ENCODE measurements at regions not wholly inside any gene's neighbourhood (a gene's known extent, or its start where the extent isn't known, plus 50 kb on each side); places are given as distances from the start of the nearest gene placed in this dataset.

DNA sequence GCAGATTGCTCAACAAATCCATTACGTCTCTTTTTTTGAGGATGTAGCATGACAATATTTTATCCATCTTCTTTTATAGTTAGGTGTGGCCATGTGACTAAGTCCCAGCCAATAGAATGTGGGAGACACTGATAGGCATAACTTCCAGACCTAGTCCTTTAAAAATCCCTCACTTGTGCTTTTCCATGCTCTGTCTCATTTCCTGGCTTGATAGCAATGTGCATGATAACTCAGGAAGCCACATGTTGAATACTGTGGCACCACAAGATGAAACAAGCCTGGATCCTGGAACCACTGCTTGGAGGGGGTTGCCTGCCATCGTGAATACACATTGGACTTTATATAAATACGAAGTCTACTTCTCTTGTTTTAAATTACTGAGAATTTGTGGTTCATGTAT lies 184.0 kb upstream of the NEIL3 start:
- H3K9me3 ChIP-seq, result peaks cover 0 to 7% (median 2%) of the 10 kb centered on the region in 4 donors
- WGBS, 2 donors, result 81 to 88% methylated on average over 3 of the region's 3 CpGs
- H3K4me1 ChIP-seq, result no peaks in the 10 kb centered on the region
- H3K4me3 ChIP-seq, result no peak overlapping the region
- H3K27me3 ChIP-seq, result no peaks in the 10 kb centered on the region
- no peaks in the 10 kb centered on the region for H3K36me3 ChIP-seq
- H3K27ac ChIP-seq, result no peak overlapping the region
- TF ChIP-seq EP300 (IDR thresholded peaks at IDR 0.05) (no peak), POLR2AphosphoS5 (IDR thresholded peaks at IDR 0.05) (no peak), POLR2A (IDR thresholded peaks at IDR 0.05) (no peak)
- TF ChIP-seq, protein P1, sequence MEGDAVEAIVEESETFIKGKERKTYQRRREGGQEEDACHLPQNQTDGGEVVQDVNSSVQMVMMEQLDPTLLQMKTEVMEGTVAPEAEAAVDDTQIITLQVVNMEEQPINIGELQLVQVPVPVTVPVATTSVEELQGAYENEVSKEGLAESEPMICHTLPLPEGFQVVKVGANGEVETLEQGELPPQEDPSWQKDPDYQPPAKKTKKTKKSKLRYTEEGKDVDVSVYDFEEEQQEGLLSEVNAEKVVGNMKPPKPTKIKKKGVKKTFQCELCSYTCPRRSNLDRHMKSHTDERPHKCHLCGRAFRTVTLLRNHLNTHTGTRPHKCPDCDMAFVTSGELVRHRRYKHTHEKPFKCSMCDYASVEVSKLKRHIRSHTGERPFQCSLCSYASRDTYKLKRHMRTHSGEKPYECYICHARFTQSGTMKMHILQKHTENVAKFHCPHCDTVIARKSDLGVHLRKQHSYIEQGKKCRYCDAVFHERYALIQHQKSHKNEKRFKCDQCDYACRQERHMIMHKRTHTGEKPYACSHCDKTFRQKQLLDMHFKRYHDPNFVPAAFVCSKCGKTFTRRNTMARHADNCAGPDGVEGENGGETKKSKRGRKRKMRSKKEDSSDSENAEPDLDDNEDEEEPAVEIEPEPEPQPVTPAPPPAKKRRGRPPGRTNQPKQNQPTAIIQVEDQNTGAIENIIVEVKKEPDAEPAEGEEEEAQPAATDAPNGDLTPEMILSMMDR (IDR thresholded peaks at IDR 0.05), result no peak
- intact Hi-C loops (cut with DNase I), result no loop called here
- no peak for DNase-seq

DNA sequence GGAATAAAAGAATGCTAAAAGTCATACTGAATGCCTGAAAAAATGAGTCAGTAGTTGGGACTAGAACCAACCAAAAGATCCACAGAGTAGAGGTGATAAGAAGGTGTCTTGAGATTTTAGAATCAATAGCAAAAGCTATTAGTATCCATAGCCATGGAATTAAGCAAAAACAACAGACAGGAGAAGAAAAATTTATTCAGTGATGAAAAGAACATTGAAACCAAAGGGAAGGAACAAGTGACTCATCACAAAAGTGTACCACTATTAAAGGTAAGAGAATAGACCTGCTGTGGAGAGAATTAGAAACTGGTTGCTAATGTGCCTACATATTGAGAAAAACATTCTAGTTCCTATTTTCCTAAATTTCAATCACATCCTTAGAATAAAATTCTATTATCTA lies 182.0 kb upstream of the NEIL3 start:
- Histone ChIP-seq H3K9me3 (peaks cover 0 to 7% (median 2%) of the 10 kb centered on the region in 4 donors), H3K27ac (no peak overlapping the region), H3K4me1 (no peaks in the 10 kb centered on the region), H3K4me3 (no peak overlapping the region), H3K27me3 (no peaks in the 10 kb centered on the region), H3K36me3 (no peaks in the 10 kb centered on the region)
- no peak for TF ChIP-seq POLR2A (IDR thresholded peaks at IDR 0.05)
- no peak for TF ChIP-seq POLR2AphosphoS5 (IDR thresholded peaks at IDR 0.05)
- TF ChIP-seq, protein P1 (IDR thresholded peaks at IDR 0.05), result no peak
- no peak for TF ChIP-seq EP300 (IDR thresholded peaks at IDR 0.05)
- DNase-seq, result no peak
- intact Hi-C loops (cut with DNase I), result no loop called here

DNA sequence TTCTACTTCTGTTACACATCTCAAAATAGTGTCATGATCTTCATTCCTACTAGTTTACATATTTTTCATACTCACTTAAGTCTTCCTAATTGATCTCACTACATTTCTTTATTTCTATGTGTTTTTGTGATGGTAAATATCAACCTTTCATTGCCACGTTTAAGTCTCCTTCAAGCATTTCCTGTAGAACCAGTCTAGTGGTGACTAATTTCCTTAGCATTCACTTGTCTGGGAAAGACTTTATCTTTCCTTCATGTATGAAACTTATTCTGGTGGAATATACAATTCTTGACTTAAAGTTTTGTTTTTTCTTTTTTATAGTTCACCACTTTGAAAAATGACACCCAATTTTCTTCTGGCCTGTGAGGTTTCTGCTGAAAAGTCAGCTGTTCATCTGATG lies 181.4 kb upstream of the NEIL3 start:
- Histone ChIP-seq H3K27me3 (no peaks in the 10 kb centered on the region), H3K9me3 (peaks cover 0 to 7% (median 2%) of the 10 kb centered on the region in 4 donors), H3K36me3 (no peaks in the 10 kb centered on the region), H3K27ac (no peak overlapping the region), H3K4me3 (no peak overlapping the region), H3K4me1 (no peaks in the 10 kb centered on the region)
- 33 to 46% methylated on average over 1 of the region's 1 CpG for WGBS, 2 donors
- no peak for DNase-seq
- no peak for TF ChIP-seq POLR2AphosphoS5 (IDR thresholded peaks at IDR 0.05)
- TF ChIP-seq POLR2A (IDR thresholded peaks at IDR 0.05), result no peak
- no peak for TF ChIP-seq EP300 (IDR thresholded peaks at IDR 0.05)
- TF ChIP-seq, protein P1 (IDR thresholded peaks at IDR 0.05), result no peak
- intact Hi-C loops (cut with DNase I), result no loop called here

DNA sequence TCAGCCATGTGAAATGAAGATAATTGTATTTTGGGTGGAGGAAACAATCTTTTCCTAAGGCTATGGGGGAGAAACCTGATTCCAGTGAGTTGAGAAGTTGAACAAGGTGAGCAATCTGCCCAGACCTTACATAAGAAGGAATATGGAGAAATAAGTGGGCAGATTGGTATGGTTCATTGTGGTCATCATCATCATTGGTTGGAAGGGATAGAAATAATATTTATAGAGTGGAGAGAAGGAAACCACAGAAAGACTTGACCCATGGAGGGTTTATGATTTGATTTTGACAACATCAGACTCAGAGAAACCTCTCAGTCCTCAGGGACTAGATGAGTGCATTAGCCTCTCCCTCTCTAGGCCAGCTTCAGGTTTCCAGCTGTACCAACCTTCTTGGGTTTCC lies 177.9 kb upstream of the NEIL3 start:
- Histone ChIP-seq H3K27ac (no peak overlapping the region), H3K4me1 (no peaks in the 10 kb centered on the region), H3K36me3 (no peaks in the 10 kb centered on the region), H3K27me3 (no peaks in the 10 kb centered on the region), H3K9me3 (peaks cover 0 to 7% (median 2%) of the 10 kb centered on the region in 4 donors), H3K4me3 (no peak overlapping the region)
- no peak for DNase-seq
- intact Hi-C loops (cut with DNase I), result no loop called here
- TF ChIP-seq, protein P1 (IDR thresholded peaks at IDR 0.05), result no peak
- TF ChIP-seq POLR2AphosphoS5 (IDR thresholded peaks at IDR 0.05) (no peak), EP300 (IDR thresholded peaks at IDR 0.05) (no peak), POLR2A (IDR thresholded peaks at IDR 0.05) (no peak)

DNA sequence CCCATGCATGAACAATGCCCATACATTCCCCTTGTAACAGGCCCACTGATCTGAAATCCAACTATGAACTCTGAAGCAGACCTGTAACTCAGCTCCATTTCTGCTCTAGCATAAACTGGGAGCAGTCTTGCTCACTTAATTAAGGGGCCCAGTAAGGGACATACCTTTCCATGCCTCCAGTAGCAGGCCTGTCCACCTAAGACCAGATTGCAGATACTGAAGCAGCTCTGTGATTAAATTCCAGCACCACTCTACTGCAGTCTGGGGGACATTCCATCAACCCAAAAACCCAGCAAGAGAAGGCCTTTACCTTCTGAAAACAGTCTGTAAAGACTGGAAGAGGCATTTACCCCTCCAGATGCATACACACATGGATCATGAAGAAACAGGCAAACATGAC lies 162.0 kb upstream of the NEIL3 start:
- Histone ChIP-seq H3K4me1 (no peaks in the 10 kb centered on the region), H3K9me3 (no peaks in the 10 kb centered on the region), H3K27me3 (no peaks in the 10 kb centered on the region), H3K27ac (no peak overlapping the region), H3K36me3 (no peaks in the 10 kb centered on the region), H3K4me3 (no peak overlapping the region)
- intact Hi-C loops (cut with DNase I), result no loop called here
- no peak for DNase-seq
- TF ChIP-seq, protein P1 (IDR thresholded peaks at IDR 0.05), result no peak
- TF ChIP-seq POLR2AphosphoS5 (IDR thresholded peaks at IDR 0.05) (no peak), EP300 (IDR thresholded peaks at IDR 0.05) (no peak), POLR2A (IDR thresholded peaks at IDR 0.05) (no peak)
